ENCODE measurements at regions not wholly inside any gene's neighbourhood (a gene's known extent, or its start where the extent isn't known, plus 50 kb on each side); places are given as distances from the start of the nearest gene placed in this dataset.

DNA sequence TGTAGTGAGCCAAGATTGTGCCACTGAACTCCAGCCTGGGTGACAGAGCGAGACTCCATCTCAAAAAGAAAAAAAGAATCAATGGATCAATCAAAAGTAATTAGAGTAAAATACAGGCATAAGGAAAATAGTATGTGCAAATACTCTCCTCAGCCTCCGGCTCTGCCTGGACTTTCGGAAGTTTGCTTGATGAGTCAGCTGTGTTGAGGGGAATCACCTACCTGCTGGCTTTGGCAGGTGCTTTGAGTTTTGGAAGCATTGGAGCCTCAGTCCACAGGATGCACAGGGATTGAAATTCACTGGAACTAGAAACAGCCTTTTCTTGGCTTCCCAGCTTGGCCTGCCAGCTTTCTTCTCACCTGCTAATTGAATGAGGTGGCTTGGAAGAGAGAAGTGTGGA lies 268.2 kb downstream of the PCNX1 start:
- H3K36me3 ChIP-seq, result no peaks in the 10 kb centered on the region
- H3K27me3 ChIP-seq, result no peaks in the 10 kb centered on the region
- H3K9me3 ChIP-seq, result no peaks in the 10 kb centered on the region
- WGBS, result 97% methylated on average over 3 of the region's 3 CpGs
- no peak overlapping the region for H3K4me3 ChIP-seq
- intact Hi-C loops (cut with DNase I), result no loop called here
- no peak for TF ChIP-seq EP300 (IDR thresholded peaks at IDR 0.05)
- H3K27ac ChIP-seq (replicated peaks in 1 of 4), result no peak overlapping the region
- H3K4me1 ChIP-seq, result no peaks in the 10 kb centered on the region
- no peak for DNase-seq (ENCODE audit: extremely low spot score)

DNA sequence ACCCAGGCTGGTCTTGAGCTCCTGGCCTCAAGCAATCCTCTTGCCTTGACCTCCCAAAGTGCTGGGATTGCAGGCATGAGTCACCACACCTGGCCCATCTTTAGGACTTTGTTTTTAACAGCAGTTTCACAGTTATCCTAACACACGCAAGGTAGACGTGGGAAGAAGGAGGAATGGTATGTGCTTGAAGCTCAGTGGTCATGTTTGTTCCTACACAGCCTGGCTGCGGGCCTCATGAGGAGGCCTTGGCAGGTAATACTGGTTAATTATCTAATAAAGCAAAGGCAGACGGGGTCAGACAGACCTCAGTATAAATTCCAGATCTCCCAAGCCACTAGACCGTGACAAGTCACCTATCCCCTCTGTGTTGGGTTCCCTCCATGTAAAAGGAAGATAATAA lies 271.8 kb downstream of the PCNX1 start:
- Histone ChIP-seq H3K36me3 (no peaks in the 10 kb centered on the region), H3K9me3 (no peaks in the 10 kb centered on the region), H3K27ac (replicated peaks in 1 of 4) (no peak overlapping the region), H3K4me1 (no peaks in the 10 kb centered on the region), H3K4me3 (no peak overlapping the region), H3K27me3 (no peaks in the 10 kb centered on the region)
- TF ChIP-seq CTCF (IDR thresholded peaks at IDR 0.05) (no peak), POLR2AphosphoS5 (IDR thresholded peaks at IDR 0.05) (no peak), POLR2A (IDR thresholded peaks at IDR 0.05; ENCODE audit: low read depth) (no peak), EP300 (IDR thresholded peaks at IDR 0.05) (no peak)
- WGBS, result 94% methylated on average over 5 of the region's 5 CpGs
- intact Hi-C loops (cut with DNase I), result no loop called here
- no peak for DNase-seq (ENCODE audit: extremely low spot score)

DNA sequence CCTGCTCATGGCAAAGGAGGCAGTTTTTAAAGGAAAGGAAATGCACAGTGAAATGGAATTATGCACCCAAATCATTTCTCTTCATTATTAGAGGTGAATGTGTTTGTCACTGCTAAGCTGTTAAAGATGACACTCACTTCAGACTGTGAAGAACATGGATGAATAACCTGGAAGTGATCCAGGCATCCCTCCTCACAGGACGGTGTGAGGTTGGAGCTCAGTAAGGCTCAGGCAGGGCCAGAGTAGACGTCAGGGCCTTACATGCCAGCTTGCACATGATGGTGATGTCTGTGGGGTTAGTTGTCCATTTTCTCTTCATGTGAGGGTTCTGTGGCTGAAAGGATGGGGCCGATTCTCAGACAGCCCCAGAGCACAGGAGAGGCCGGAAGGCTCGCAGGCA lies 273.1 kb downstream of the PCNX1 start:
- Histone ChIP-seq H3K27ac (replicated peaks in 1 of 4) (no peak overlapping the region), H3K36me3 (no peaks in the 10 kb centered on the region), H3K27me3 (no peaks in the 10 kb centered on the region), H3K4me3 (no peak overlapping the region), H3K4me1 (no peaks in the 10 kb centered on the region), H3K9me3 (no peaks in the 10 kb centered on the region)
- no peak for DNase-seq (ENCODE audit: extremely low spot score)
- TF ChIP-seq POLR2AphosphoS5 (IDR thresholded peaks at IDR 0.05) (no peak), CTCF (IDR thresholded peaks at IDR 0.05) (no peak), EP300 (IDR thresholded peaks at IDR 0.05) (no peak), POLR2A (IDR thresholded peaks at IDR 0.05; ENCODE audit: low read depth) (no peak)
- intact Hi-C loops (cut with DNase I), result no loop called here
- 86% methylated on average over 5 of the region's 5 CpGs for WGBS

DNA sequence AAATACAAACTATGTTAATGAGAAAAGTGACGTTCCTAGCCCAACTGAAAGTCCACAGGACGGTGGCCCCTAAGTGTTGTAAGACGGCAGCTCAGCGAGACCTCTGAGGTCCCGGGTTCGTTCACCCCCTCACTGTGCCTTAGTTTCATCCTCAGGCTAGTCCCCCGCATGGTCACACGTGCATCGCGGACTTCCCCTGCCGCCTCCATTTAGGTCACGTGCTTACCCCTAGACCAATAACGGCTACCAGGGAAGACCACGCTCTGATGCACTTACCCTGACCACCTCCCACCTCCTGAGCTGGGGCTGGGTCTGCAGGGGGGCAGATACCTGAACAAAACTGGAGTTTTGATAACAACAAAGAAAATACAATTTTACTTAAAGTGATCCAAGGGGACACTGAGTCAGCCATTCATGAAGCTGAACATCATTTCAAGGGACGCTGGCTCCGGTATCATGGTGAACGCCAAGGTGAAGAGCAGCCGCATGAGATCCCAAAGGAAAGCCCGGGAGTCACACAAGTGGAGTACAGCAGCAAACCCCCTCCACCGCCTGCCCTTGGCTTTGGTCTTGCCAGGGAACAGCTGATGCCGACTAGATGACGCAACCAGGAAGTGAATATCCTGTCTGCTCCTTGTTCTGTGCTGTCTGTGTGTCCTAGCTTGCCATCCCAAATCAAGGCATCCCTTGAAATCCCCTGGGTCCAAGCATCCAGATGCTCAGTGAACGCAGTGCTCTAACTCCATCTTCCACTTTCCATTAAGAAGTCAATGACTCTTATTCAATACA lies 274.1 kb downstream of the PCNX1 start:
- DNase-seq (ENCODE audit: extremely low spot score), result no peak
- intact Hi-C loops (cut with DNase I), result no loop called here
- 93% methylated on average over 23 of the region's 23 CpGs for WGBS

More for the DNA sequence above, 274.1 kb downstream of the PCNX1 start:
- no peak overlapping the region for H3K4me3 ChIP-seq
- no peak overlapping the region for H3K27ac ChIP-seq (replicated peaks in 1 of 4)
- TF ChIP-seq POLR2AphosphoS5 (IDR thresholded peaks at IDR 0.05) (no peak), EP300 (IDR thresholded peaks at IDR 0.05) (no peak), POLR2A (IDR thresholded peaks at IDR 0.05; ENCODE audit: low read depth) (no peak), CTCF (IDR thresholded peaks at IDR 0.05) (no peak)
- H3K27me3 ChIP-seq, result no peaks in the 10 kb centered on the region
- H3K9me3 ChIP-seq, result no peaks in the 10 kb centered on the region
- no peaks in the 10 kb centered on the region for H3K4me1 ChIP-seq
- H3K36me3 ChIP-seq, result no peaks in the 10 kb centered on the region

Measured in esophagus muscularis mucosa (tissue), 4 donors.